K562 (cell line): ENCODE measurements at regions not wholly inside any gene's neighbourhood (a gene's known extent, or its start where the extent isn't known, plus 50 kb on each side); places are given as distances from the start of the nearest gene placed in this dataset.
A peak's percentile ranks its signal among the peaks of the same experiment; 100 is the strongest.
"Not testable (repeated sequence)": the region's sequence is repeated elsewhere in the genome, so short reads cannot be mapped to it uniquely, and the experiment has no call there.

Experiments
- ATAC-seq: fragments of 200-7000 bp; cut with Tn5 transposase; 3 replicates; pipeline ENCODE4 v1.9.1; 2020; ENCODE audit warnings: moderate library complexity
- BruUV-seq: library from RNA; stranded (reverse); fragments of 400-500 nt; replicated peaks from 2 replicates; lab custom pipeline; 2021; lab: Mats Ljungman, UMichigan
- CTCF ChIA-PET: fragments of 300-600 bp; formaldehyde crosslinking; extraction: SDS; loops from one replicate; lab custom pipeline; 2021; ENCODE audit warnings: low intra/inter-chr PET ratio; lab: Yijun Ruan, JAX
- POLR2A ChIA-PET: fragments of 300-600, 350-650 bp; sonication (Branson Sonifier 250); formaldehyde crosslinking; extraction: SDS; loops from one replicate; lab custom pipeline; 2021; ENCODE audit warnings: antibody characterized with exemption, inconsistent platforms; lab: Yijun Ruan, JAX
- DNase-seq, 4 experiments: peaks; one replicate each; pipeline versions ENCODE4 v3.0.0 to v3.0.0-alpha.2; 2011 to 2018; ENCODE audit warnings: low spot score in 3 of 4, mixed read lengths in 3 of 4; ENCODE audit errors: extremely low read depth in 1 of 4
- FAIRE-seq: peaks from 2 replicates; lab custom pipeline; 2011; peaks lifted over from hg19 to GRCh38; lab: Jason Lieb, UNC
- H2AFZ ChIP-seq: 2 replicates; pipeline ENCODE4 v1.6.0; 2011; ENCODE audit warnings: low read depth, low read length, control low read depth, inconsistent platforms
- H3K27ac ChIP-seq: fragments of 200-600 bp; 3 replicates; pipeline ENCODE4 v1.8.0; 2011; ENCODE audit warnings: low read depth, mild to moderate bottlenecking, control low read depth, inconsistent platforms, low read length, moderate library complexity, mixed read lengths; ENCODE audit errors: extremely low read depth
- H3K27me3 ChIP-seq, 2 experiments: fragments of 300-600 bp in 1 of 2; 2 replicates in 1 of 2; 3 replicates in 1 of 2; pipeline versions ENCODE4 v1.6.0 to v1.8.0; 2011; ENCODE audit warnings: inconsistent platforms in 2 of 2, low read length in 2 of 2, mild to moderate bottlenecking in 1 of 2, mixed read lengths in 1 of 2, moderate library complexity in 1 of 2; ENCODE audit not compliant: control insufficient read depth in 2 of 2, insufficient read depth in 2 of 2
- H3K36me3 ChIP-seq: fragments of 300-600 bp; 3 replicates; pipeline ENCODE4 v1.8.0; 2011; ENCODE audit warnings: mild to moderate bottlenecking, low read length, inconsistent platforms; ENCODE audit not compliant: control insufficient read depth, insufficient read depth
- H3K4me1 ChIP-seq, 2 experiments: fragments of 200-600 bp in 1 of 2; replicated peaks in 1 of 2; 2 replicates in 1 of 2; 3 replicates in 1 of 2; pipeline versions ENCODE4 v1.5.1 to v1.8.0; 2011; ENCODE audit warnings: inconsistent platforms in 2 of 2, low read length in 2 of 2, mild to moderate bottlenecking in 1 of 2, mixed read lengths in 1 of 2, moderate library complexity in 1 of 2; ENCODE audit not compliant: control insufficient read depth in 2 of 2, insufficient read depth in 2 of 2
- H3K4me2 ChIP-seq: 2 replicates; pipeline ENCODE4 v1.6.1; 2011; ENCODE audit warnings: low read length, control low read depth, inconsistent platforms, mixed read lengths; ENCODE audit not compliant: insufficient read depth
- H3K4me3 ChIP-seq: fragments of 200-600 bp; sonication (generic), shearing (Covaris generic); 2 replicates; pipeline ENCODE4 v1.5.1; 2016; ENCODE audit warnings: control low read depth, inconsistent platforms
- H3K79me2 ChIP-seq: fragments of 200-600 bp; 3 replicates; pipeline ENCODE4 v1.8.0; 2011; ENCODE audit warnings: low read length, inconsistent platforms; ENCODE audit not compliant: control insufficient read depth, insufficient read depth
- H3K9ac ChIP-seq, 2 experiments: 2 replicates each; pipeline versions ENCODE4 v1.6.0 to v1.6.1; 2011; ENCODE audit warnings: low read depth in 2 of 2, low read length in 2 of 2, control low read depth in 1 of 2, inconsistent platforms in 1 of 2, mild to moderate bottlenecking in 1 of 2, mixed read lengths in 1 of 2; ENCODE audit not compliant: insufficient read depth in 1 of 2
- H3K9me1 ChIP-seq: one replicate; pipeline ENCODE4 v1.6.0; 2011; ENCODE audit warnings: inconsistent platforms, mild to moderate bottlenecking, low read length, moderate library complexity; ENCODE audit not compliant: control insufficient read depth, insufficient read depth
- H3K9me3 ChIP-seq: replicated peaks from 2 replicates; pipeline ENCODE4 v1.5.1; 2011; ENCODE audit warnings: low read depth, low read length, inconsistent platforms; ENCODE audit not compliant: control insufficient read depth, insufficient read depth
- H4K20me1 ChIP-seq: replicated peaks from 2 replicates; pipeline ENCODE4 v1.6.1; 2011; ENCODE audit warnings: low read length, inconsistent platforms, mixed read lengths; ENCODE audit not compliant: control insufficient read depth, insufficient read depth
- ESRRA ChIP-seq: fragments of 450-650 bp; IDR thresholded peaks from 2 replicates; pipeline ENCODE4 v1.6.1; 2014; ENCODE audit warnings: low read depth, mild to moderate bottlenecking, moderate library complexity, borderline replicate concordance
- ZNF766 ChIP-seq: fragments of 200-800 bp; sonication (Bioruptor generic); conservative IDR thresholded peaks from 2 replicates; pipeline ENCODE4 v1.6.1; 2016; ENCODE audit warnings: missing genetic modification characterization, missing compliant biosample characterization
- WGBS: fragments of 100-300 bp; shearing (Covaris generic); methylation state at CpG from one replicate; pipeline ENCODE4 v1.1.6; 2016; ENCODE audit warnings: low coverage, mixed read lengths; ENCODE audit not compliant: insufficient coverage; ENCODE audit errors: missing lambda C conversion rate; 5-methylcytosine and 5-hydroxymethylcytosine counted together
- in situ Hi-C: fragments of 300-500 bp; cut with MboI; formaldehyde crosslinking; loops from 4 replicates; pipeline ENCODE4 v1.15.0; 2018; ENCODE audit warnings: inconsistent platforms, mixed read lengths
- intact Hi-C: fragments of 100-400 bp; cut with micrococcal nuclease; formaldehyde crosslinking; loops from 2 replicates; pipeline ENCODE4 v1.14.2; 2022

DNA sequence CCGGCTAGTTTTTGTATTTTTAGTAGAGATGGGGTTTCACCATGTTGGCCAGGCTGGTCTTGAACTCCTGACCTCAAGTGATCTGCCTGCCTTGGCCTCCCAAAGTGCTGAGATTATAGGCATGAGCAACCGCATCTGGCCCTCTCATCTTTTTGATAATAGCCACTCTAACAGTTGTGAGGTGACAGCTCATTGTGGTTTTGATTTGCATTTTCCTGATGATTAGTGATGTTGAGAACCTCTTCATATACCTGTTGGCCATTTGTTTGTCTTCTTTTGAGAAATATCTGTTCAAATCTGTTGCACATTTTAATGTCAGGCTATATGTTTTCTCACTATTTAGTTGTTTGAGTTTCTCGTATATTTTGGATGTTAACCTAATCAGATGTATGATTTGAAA is 95.6 kb upstream of the MEF2A start:
- FAIRE-seq, H4K20me1 ChIP-seq, CTCF ChIA-PET, POLR2A ChIA-PET, ATAC-seq, DNase-seq, H3K4me2 ChIP-seq, in situ Hi-C loops, H2AFZ ChIP-seq, H3K4me1 ChIP-seq, H3K9me3 ChIP-seq, H3K9me1 ChIP-seq, H3K9ac ChIP-seq, BruUV-seq, H3K4me3 ChIP-seq, H3K27ac ChIP-seq, H3K79me2 ChIP-seq, H3K36me3 ChIP-seq, intact Hi-C loops: not testable (repeated sequence)
- peaks cover 14 to 20% of the 10 kb centered on the region in 2 experiments; a peak in 4 of 5 replicates for H3K27me3 ChIP-seq
- WGBS, result 0% methylated on average over 3 of the region's 3 CpGs

DNA sequence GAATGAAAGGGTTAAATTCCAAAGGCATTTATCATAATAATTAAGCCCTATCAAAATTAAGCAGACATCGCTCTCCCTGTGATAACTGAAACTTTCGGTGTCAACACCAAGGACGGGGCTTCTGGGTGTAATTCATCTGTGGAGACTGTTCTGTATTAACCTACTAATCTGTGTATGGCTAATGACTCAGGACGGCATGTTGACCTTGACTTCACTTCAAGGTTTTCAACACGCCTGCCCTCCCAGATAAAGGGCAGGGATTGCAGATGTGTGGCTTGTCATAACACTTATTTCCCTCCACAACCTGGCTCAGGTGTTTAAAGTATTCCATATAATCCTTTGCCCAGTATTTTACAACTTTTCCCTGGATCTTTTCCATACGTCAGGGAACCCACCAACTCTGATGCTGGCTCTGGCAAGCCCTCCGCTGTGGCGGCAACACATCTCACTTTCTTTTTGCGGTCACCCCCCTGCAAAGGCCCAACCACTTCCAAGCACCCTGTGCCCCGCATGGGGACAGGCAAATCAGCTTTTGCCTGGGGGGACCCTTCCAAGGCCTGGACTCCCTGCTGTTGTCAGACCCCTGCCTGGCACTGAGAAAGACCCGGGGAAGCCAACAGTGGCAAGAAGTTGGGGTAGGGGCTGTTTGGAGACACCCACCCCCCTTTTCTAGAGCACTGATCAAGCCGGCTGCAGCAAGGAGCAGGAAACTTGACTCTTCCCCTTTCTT is 93.2 kb upstream of the MEF2A start:
- POLR2A ChIA-PET, result no interaction called here
- CTCF ChIA-PET, result no interaction called here
- Histone ChIP-seq H3K79me2 (no peaks in the 10 kb centered on the region), H3K27me3 (peaks cover 22 to 40% of the 10 kb centered on the region in 2 experiments; a peak in 4 of 5 replicates), H3K4me3 (no peak overlapping the region), H4K20me1 (no peaks in the 10 kb centered on the region), H3K27ac (no peak overlapping the region), H3K9me1 (no peaks in the 10 kb centered on the region), H3K36me3 (no peaks in the 10 kb centered on the region), H3K4me2 (no peak overlapping the region), H3K9me3 (no peaks in the 10 kb centered on the region), H3K4me1 (peaks cover 0 to 5% of the 10 kb centered on the region in 2 experiments; a peak in 1 of 5 replicates), H3K9ac (no peak overlapping the region), H2AFZ (no peak overlapping the region)
- no TSS peak for BruUV-seq
- FAIRE-seq (no peak), DNase-seq (no peak), ATAC-seq (no peak)
- under 1% methylated on average over 12 of the region's 12 CpGs for WGBS
- TF ChIP-seq ZNF766 (CRISPR knock-in tag) (no peak), ESRRA (0 out of 2 replicates have a peak, but pooled peaks have one; percentile 32)
- intact Hi-C loops, result no loop called here
- in situ Hi-C loops, result no loop called here
